ENCODE measurements at regions not wholly inside any gene's neighbourhood (a gene's known extent, or its start where the extent isn't known, plus 50 kb on each side); places are given as distances from the start of the nearest gene placed in this dataset.

DNA sequence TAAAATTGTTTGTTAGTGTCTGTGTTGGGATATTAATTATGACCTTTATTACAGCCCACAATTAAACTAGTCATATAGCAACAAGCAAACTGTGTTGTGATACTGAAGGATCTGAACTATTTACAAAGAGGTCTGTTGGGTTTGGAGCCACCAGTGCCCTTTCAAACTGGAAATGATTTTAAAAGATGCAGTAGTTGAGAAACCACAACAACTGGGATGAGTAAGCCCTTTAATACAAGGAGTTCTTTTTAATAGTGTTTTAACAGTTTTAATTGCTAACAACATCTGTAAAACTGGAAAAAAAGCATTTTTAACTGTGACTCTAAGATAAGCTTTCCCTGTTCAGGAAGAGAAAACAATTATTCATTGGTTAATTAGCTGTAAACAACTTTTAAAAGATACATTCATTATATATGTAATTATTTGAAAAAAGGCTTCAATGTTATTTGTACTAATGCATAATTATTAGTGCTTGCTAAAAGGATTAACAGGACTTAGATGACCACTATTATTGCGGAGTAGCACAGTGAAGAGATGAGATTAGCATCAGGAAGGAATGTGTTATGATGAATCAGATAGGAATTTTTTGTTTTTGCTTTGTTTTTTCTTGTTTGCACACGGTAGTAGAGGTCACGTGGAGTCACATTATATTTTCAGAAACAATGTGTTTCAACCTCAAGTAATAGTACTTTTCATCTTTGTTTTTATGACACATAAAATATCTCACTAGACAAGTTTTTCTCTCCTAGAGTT lies 392.7 kb upstream of the FANCL start:
- ATAC-seq, result no peak
- intact Hi-C loops (cut with DNase I), result no loop called here
- Histone ChIP-seq H3K4me3 (no peak overlapping the region), H3K4me1 (no peaks in the 10 kb centered on the region), H3K27me3 (ENCODE audit: low read depth) (no peaks in the 10 kb centered on the region), H3K27ac (no peak overlapping the region), H3K36me3 (no peaks in the 10 kb centered on the region), H3K9me3 (no peaks in the 10 kb centered on the region)
- TF ChIP-seq, protein P1, sequence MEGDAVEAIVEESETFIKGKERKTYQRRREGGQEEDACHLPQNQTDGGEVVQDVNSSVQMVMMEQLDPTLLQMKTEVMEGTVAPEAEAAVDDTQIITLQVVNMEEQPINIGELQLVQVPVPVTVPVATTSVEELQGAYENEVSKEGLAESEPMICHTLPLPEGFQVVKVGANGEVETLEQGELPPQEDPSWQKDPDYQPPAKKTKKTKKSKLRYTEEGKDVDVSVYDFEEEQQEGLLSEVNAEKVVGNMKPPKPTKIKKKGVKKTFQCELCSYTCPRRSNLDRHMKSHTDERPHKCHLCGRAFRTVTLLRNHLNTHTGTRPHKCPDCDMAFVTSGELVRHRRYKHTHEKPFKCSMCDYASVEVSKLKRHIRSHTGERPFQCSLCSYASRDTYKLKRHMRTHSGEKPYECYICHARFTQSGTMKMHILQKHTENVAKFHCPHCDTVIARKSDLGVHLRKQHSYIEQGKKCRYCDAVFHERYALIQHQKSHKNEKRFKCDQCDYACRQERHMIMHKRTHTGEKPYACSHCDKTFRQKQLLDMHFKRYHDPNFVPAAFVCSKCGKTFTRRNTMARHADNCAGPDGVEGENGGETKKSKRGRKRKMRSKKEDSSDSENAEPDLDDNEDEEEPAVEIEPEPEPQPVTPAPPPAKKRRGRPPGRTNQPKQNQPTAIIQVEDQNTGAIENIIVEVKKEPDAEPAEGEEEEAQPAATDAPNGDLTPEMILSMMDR (IDR thresholded peaks at IDR 0.05), result no peak
- DNase-seq, result no peak

DNA sequence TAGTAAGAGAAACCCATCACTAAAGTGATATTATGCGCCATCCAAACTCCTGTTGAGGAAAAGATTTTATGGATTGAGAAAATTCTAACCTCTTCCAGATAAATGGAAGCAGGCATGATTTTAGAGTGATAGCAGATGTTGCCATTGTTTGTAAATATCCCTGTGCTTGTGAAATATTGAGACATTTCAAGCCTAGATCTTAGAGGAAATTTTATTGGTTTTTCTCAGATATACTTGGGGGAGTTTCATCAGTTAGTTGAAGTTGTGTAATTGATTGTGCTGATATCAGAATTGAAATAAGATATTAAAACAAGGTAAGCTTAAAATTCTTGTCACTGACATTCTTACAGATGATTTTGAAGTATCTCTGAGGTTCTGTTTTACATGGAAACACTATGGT lies 390.9 kb upstream of the FANCL start:
- Histone ChIP-seq H3K4me3 (no peak overlapping the region), H3K9me3 (no peaks in the 10 kb centered on the region), H3K4me1 (no peaks in the 10 kb centered on the region), H3K36me3 (no peaks in the 10 kb centered on the region), H3K27me3 (ENCODE audit: low read depth) (no peaks in the 10 kb centered on the region), H3K27ac (no peak overlapping the region)
- ATAC-seq (no peak), DNase-seq (no peak)
- intact Hi-C loops (cut with DNase I), result no loop called here
- TF ChIP-seq, protein P1 (IDR thresholded peaks at IDR 0.05), result no peak

DNA sequence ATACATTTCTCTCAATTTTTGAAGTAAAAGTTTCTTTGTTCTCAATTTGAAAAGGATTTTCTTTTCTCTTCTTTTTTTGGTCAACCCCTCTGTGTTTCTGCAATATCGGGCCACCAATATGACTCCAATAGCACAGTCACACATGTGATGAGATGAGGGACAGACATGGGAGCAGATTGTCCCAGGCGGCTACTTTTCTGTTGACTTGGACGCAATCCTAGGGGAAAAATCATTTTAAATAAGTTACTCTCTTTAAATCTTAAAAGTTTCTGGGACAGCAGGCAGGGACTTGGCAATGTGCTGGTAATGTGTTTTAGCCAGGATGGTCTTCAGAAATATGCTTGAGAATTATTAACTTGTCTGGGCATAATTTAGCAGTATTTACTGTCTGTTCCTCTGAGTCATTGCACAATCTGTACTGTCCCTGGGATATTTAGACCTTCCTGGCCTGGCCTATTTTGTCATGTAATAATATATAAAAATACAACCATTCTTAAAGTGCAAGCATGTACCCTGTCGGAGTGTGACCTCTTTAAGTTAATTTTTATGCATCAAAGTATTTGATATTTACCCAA lies 388.5 kb upstream of the FANCL start:
- H3K27me3 ChIP-seq (ENCODE audit: low read depth), result no peaks in the 10 kb centered on the region
- TF ChIP-seq, protein P1 (IDR thresholded peaks at IDR 0.05), result no peak
- no peak overlapping the region for H3K4me3 ChIP-seq
- no peaks in the 10 kb centered on the region for H3K36me3 ChIP-seq
- ATAC-seq, result no peak
- H3K4me1 ChIP-seq, result no peaks in the 10 kb centered on the region
- DNase-seq, result no peak
- intact Hi-C loops (cut with DNase I), result no loop called here
- no peak overlapping the region for H3K27ac ChIP-seq
- H3K9me3 ChIP-seq, result no peaks in the 10 kb centered on the region

DNA sequence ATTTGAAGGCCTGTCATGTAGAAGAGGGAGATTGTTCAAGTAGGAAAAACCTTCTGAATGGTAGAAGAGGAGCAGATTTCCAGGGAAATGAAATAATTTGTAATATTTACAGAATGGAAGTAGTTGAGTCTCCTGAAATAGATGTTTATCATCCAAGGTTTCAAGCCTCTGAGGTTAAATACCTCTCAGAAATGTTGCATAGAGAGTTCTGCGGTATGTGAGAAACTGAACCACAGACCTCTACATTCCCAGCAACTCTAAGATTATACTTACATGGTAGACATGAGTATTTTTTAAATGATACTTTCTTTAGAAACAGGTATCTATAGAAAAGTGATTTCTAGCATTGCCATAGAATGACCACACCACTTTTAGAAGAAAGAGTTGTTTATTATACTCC lies 379.8 kb upstream of the FANCL start:
- intact Hi-C loops (cut with DNase I), result no loop called here
- Histone ChIP-seq H3K4me3 (no peak overlapping the region), H3K27ac (no peak overlapping the region), H3K27me3 (ENCODE audit: low read depth) (no peaks in the 10 kb centered on the region), H3K4me1 (no peaks in the 10 kb centered on the region), H3K36me3 (no peaks in the 10 kb centered on the region), H3K9me3 (no peaks in the 10 kb centered on the region)
- TF ChIP-seq, protein P1 (IDR thresholded peaks at IDR 0.05), result no peak
- DNase-seq, result no peak
- ATAC-seq, result no peak

DNA sequence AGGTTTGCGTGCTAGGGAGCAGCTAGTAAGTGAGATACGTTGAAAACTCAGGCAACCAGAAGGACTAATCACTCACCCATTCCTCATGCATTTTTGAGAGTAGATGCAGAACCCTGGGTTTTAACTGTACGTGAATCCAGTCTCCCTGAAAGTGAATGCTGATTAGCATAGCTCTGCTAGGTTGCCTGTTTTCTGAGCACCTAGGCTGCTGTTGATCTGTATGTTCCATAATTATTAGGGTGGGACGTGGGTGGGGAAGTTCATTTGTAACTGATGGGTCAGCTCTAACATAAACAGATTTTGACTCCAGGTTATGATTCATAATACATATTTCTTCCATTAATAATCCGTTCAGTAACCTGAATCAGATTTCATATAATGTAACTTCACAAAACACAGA lies 379.0 kb upstream of the FANCL start:
- DNase-seq (no peak), ATAC-seq (no peak)
- Histone ChIP-seq H3K4me1 (no peaks in the 10 kb centered on the region), H3K9me3 (no peaks in the 10 kb centered on the region), H3K36me3 (no peaks in the 10 kb centered on the region), H3K27me3 (ENCODE audit: low read depth) (no peaks in the 10 kb centered on the region), H3K27ac (no peak overlapping the region), H3K4me3 (no peak overlapping the region)
- TF ChIP-seq, protein P1 (IDR thresholded peaks at IDR 0.05), result no peak
- intact Hi-C loops (cut with DNase I), result no loop called here
